AG09309 (cell line): ENCODE measurements at regions not wholly inside any gene's neighbourhood (a gene's known extent, or its start where the extent isn't known, plus 50 kb on each side); places are given as distances from the start of the nearest gene placed in this dataset.

Experiments
- DNase-seq: peaks from one replicate; pipeline ENCODE4 v3.0.0-alpha.2; 2010; ENCODE audit warnings: low read depth
- H3K4me3 ChIP-seq: 2 replicates; pipeline ENCODE4 v1.5.1; 2011; ENCODE audit warnings: mild to moderate bottlenecking, low read depth, low read length, moderate library complexity; ENCODE audit not compliant: control insufficient read depth
- CTCF ChIP-seq: IDR thresholded peaks from 2 replicates; pipeline ENCODE4 v1.5.1; 2011; ENCODE audit warnings: mild to moderate bottlenecking, low read depth, low read length, inconsistent platforms; ENCODE audit not compliant: insufficient read depth, control insufficient read depth; ENCODE audit errors: missing control alignments

- no peak for DNase-seq
- TF ChIP-seq CTCF: no peak
- H3K4me3 ChIP-seq: no peak overlapping the region
Observed at GRCh38 chr1:8189931-8190483, 127.9 kb upstream of the SLC45A1 start.

GRCh38 chr1:8185400-8185799 is 132.5 kb upstream of the SLC45A1 start:
- H3K4me3 ChIP-seq: no peak overlapping the region
- no peak for DNase-seq
- TF ChIP-seq CTCF: no peak

GRCh38 chr1:8184301-8184700 is 133.6 kb upstream of the SLC45A1 start:
- no peak for TF ChIP-seq CTCF
- no peak overlapping the region for H3K4me3 ChIP-seq
- no peak for DNase-seq

- TF ChIP-seq CTCF: no peak
- H3K4me3 ChIP-seq: no peak overlapping the region
- no peak for DNase-seq
Observed at GRCh38 chr1:8182034-8182761, 135.7 kb upstream of the SLC45A1 start.

- no peak for TF ChIP-seq CTCF
- no peak overlapping the region for H3K4me3 ChIP-seq
- no peak for DNase-seq
Observed at GRCh38 chr1:8179132-8179793, 138.7 kb upstream of the SLC45A1 start.

- TF ChIP-seq CTCF: no peak
- H3K4me3 ChIP-seq: no peak overlapping the region
- no peak for DNase-seq
Observed at GRCh38 chr1:8176279-8176678, 141.6 kb upstream of the SLC45A1 start.

- TF ChIP-seq CTCF: no peak
- no peak for DNase-seq
- no peak overlapping the region for H3K4me3 ChIP-seq
Observed at GRCh38 chr1:8174807-8175206, 143.1 kb upstream of the SLC45A1 start.
